Uterus (tissue), 3 donors: ENCODE measurements at regions not wholly inside any gene's neighbourhood (a gene's known extent, or its start where the extent isn't known, plus 50 kb on each side); places are given as distances from the start of the nearest gene placed in this dataset.

ENCODE experiments used
- DNase-seq, 2 donors: peaks; one replicate each; pipeline ENCODE4 v3.0.0-alpha.2; 2019 to 2020
- H3K27ac ChIP-seq, 2 donors: fragments of 200-600 bp; sonication (generic); 1 replicate in 1 of 2; 2 replicates in 1 of 2; pipeline ENCODE4 v1.5.1; 2016 to 2018
- H3K27me3 ChIP-seq, 2 donors: fragments of 200-600 bp; sonication (generic); one replicate each; pipeline ENCODE4 v1.5.1; 2018 to 2019; ENCODE audit warnings: control low read depth in 1 of 2
- H3K36me3 ChIP-seq, 2 donors: fragments of 200-600 bp; sonication (generic); one replicate each; pipeline ENCODE4 v1.5.1; 2019; ENCODE audit warnings: control low read depth in 1 of 2
- H3K4me1 ChIP-seq, 2 donors: fragments of 200-600 bp; sonication (generic); one replicate each; pipeline ENCODE4 v1.5.1; 2018 to 2019; ENCODE audit warnings: control low read depth in 1 of 2
- H3K4me3 ChIP-seq, 2 donors: fragments of 200-600 bp; sonication (generic); 1 replicate in 1 of 2; 2 replicates in 1 of 2; pipeline ENCODE4 v1.5.1; 2018 to 2019; ENCODE audit warnings: mild to moderate bottlenecking in 1 of 2
- H3K9me3 ChIP-seq, 2 donors: fragments of 200-600 bp; sonication (generic); one replicate each; pipeline ENCODE4 v1.5.1; 2019; ENCODE audit warnings: control low read depth in 1 of 2
- CTCF ChIP-seq, 4 experiments: fragments of 200-600 bp in 2 of 4; fragments of 450-650 bp in 2 of 4; sonication (generic) in 2 of 4; IDR thresholded peaks; one replicate each; pipeline ENCODE4 v1.5.1; 2016 to 2019; ENCODE audit warnings: antibody characterized with exemption in 4 of 4, mild to moderate bottlenecking in 2 of 4, moderate library complexity in 1 of 4
- POLR2A ChIP-seq, 2 donors: fragments of 450-650 bp; IDR thresholded peaks; one replicate each; pipeline ENCODE4 v1.6.1; 2016; ENCODE audit warnings: antibody characterized with exemption in 2 of 2, mild to moderate bottlenecking in 1 of 2, moderate library complexity in 1 of 2
- intact Hi-C: fragments of 100-400 bp; cut with DNase I; formaldehyde crosslinking; loops from one replicate; pipeline ENCODE4 v1.15.1; 2023; ENCODE audit warnings: low total_unique reads
- donor health status: DM: yes; HTN: yes; CAD: no.

DNA sequence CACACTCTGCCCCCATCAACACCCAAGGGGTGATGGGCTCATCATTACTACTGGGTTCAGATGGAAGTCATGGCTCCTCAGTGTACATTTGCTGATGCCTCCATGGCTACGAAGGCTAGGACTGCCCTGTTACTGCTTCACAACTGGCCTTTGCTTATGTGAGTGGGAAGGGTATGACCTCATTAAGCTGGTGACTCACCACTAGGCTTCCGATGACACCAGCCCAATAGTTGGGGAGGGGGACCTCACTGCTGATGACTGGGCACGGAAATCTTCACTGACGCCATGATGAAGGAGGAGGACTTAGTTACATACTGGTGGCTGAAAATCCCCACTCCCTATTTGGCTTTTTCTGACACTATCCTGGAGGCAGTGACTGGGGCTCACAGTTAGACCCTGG is 263.2 kb downstream of the CMPK2 start:
- Histone ChIP-seq H3K27ac (no peak overlapping the region), H3K27me3 (no peaks in the 10 kb centered on the region), H3K4me1 (no peaks in the 10 kb centered on the region), H3K36me3 (no peaks in the 10 kb centered on the region), H3K4me3 (no peak overlapping the region), H3K9me3 (no peaks in the 10 kb centered on the region)
- TF ChIP-seq POLR2A (IDR thresholded peaks at IDR 0.05) (no peak), CTCF (IDR thresholded peaks at IDR 0.05) (no peak)
- intact Hi-C loops: no loop called here
- no peak for DNase-seq

DNA sequence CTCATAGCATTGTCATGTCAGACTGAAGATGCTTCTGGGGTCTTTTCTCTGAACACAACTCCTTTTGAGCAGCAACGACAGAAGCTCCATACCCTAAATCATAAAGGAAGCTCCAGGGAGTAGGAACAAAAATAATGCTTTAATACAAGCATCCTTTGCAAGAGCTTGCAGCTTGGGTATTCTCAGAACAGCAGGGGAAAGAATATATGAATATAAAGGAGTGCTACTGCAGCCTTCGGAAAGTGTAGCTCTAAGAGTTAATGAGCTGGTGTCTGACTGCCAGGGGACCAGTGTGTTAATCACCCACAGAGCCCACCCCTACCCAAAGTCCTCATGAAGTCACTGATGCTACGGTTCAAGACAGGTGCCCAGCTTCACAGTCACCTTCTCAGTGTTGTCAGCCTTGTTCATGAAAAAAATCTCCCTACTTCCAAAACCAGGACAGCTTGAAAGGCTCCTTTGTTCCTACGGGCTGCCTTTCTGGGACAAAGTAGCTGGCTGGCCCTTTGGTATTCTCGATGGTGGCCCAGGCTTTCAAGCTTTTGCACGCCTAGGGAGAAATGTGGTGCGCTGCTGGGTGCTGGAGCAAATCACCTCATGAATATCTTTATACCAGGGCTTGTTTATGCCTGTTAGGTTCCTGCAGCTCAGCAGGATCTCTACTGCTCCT is 259.7 kb downstream of the CMPK2 start:
- Histone ChIP-seq H3K27ac (no peak overlapping the region), H3K4me3 (no peak overlapping the region), H3K4me1 (no peaks in the 10 kb centered on the region), H3K27me3 (no peaks in the 10 kb centered on the region), H3K9me3 (no peaks in the 10 kb centered on the region), H3K36me3 (no peaks in the 10 kb centered on the region)
- intact Hi-C loops: no loop called here
- TF ChIP-seq POLR2A (IDR thresholded peaks at IDR 0.05): no peak
- TF ChIP-seq CTCF (IDR thresholded peaks at IDR 0.05): no peak
- no peak for DNase-seq

DNA sequence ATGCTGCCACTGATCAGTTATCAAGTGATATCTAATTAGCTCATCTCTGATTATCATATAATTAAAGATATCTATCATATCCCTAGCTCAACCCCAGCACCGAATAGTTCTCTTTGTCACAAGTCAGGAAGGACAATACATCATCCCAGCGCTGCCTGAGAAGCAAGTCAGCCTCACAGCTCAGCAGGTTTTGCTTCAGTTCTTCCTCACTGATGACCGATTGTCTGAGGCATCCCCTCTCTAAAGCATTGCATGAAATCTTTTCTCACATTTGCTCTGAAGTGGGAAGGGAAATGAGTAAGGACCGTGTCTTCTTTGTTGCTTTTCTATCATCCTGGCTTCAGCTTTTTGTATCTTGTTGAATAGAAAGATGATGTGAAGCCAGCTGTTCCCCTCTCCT is 247.9 kb downstream of the CMPK2 start:
- TF ChIP-seq CTCF (IDR thresholded peaks at IDR 0.05): no peak
- no peak for TF ChIP-seq POLR2A (IDR thresholded peaks at IDR 0.05)
- H3K9me3 ChIP-seq: no peaks in the 10 kb centered on the region
- H3K4me1 ChIP-seq: no peaks in the 10 kb centered on the region
- H3K27me3 ChIP-seq: no peaks in the 10 kb centered on the region
- no peak for DNase-seq
- no peaks in the 10 kb centered on the region for H3K36me3 ChIP-seq
- intact Hi-C loops: no loop called here
- no peak overlapping the region for H3K4me3 ChIP-seq
- H3K27ac ChIP-seq: no peak overlapping the region

DNA sequence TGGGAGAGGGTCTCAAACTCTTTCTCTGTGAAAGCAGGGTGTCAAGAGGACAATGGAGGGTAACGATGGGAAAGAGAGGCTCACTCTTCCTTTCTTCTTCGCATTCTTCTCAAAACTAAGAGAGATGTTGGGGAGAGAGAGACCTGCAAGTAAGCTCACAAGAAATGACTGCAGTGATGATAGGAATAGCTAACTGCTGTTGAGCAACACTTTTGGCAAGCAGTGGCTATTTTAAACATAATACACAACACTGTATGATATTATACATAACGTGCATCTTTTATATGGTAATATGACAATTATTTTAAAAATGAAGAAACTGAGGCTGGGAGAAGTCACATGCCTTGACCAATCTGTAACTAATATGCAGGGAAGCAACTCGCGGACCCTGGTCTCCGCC is 247.5 kb downstream of the CMPK2 start:
- Histone ChIP-seq H3K27ac (no peak overlapping the region), H3K9me3 (no peaks in the 10 kb centered on the region), H3K4me1 (no peaks in the 10 kb centered on the region), H3K4me3 (no peak overlapping the region), H3K27me3 (no peaks in the 10 kb centered on the region), H3K36me3 (no peaks in the 10 kb centered on the region)
- TF ChIP-seq CTCF (IDR thresholded peaks at IDR 0.05): no peak
- no peak for TF ChIP-seq POLR2A (IDR thresholded peaks at IDR 0.05)
- no peak for DNase-seq
- intact Hi-C loops: no loop called here

GRCh38 chr2:6623746-6624145 is 242.0 kb downstream of the CMPK2 start:
- intact Hi-C loops: no loop called here
- no peak for TF ChIP-seq POLR2A (IDR thresholded peaks at IDR 0.05)
- no peak for TF ChIP-seq CTCF (IDR thresholded peaks at IDR 0.05)
- H3K27ac ChIP-seq: no peak overlapping the region
- H3K9me3 ChIP-seq: no peaks in the 10 kb centered on the region
- H3K27me3 ChIP-seq: no peaks in the 10 kb centered on the region
- H3K36me3 ChIP-seq: no peaks in the 10 kb centered on the region
- no peaks in the 10 kb centered on the region for H3K4me1 ChIP-seq
- DNase-seq: no peak
- H3K4me3 ChIP-seq: no peak overlapping the region
